ENCODE measurements at regions not wholly inside any gene's neighbourhood (a gene's known extent, or its start where the extent isn't known, plus 50 kb on each side); places are given as distances from the start of the nearest gene placed in this dataset.
A peak's percentile ranks its signal among the peaks of the same experiment; 100 is the strongest.

GRCh38 chr2:49621016-49621415 lies 466.7 kb upstream of the FSHR start:
- H3K36me3 Mint-ChIP-seq (ENCODE audit: low read depth): no peaks in the 10 kb centered on the region
- no peak overlapping the region for H3K4me3 Mint-ChIP-seq
- Histone ChIP-seq H2AFZ (no peak overlapping the region), H3K27me3 (ENCODE audit: insufficient read depth) (no peaks in the 10 kb centered on the region), H3K27ac (ENCODE audit: low read depth) (no peak overlapping the region), H3K9me2 (ENCODE audit: insufficient read depth) (no peaks in the 10 kb centered on the region), H4K20me1 (replicated peaks; ENCODE audit: insufficient read depth) (no peaks in the 10 kb centered on the region), H3K36me3 (ENCODE audit: insufficient read depth) (no peaks in the 10 kb centered on the region), H3K4me1 (ENCODE audit: insufficient read depth) (no peaks in the 10 kb centered on the region), H3F3A (replicated peaks; ENCODE audit: low read depth) (no peaks in the 10 kb centered on the region), H3K79me2 (replicated peaks; ENCODE audit: insufficient read depth) (no peaks in the 10 kb centered on the region), H3K4me2 (no peak overlapping the region), H3K4me3 (no peak overlapping the region)
- DNase-seq (ENCODE audit: low spot score): no peak
- H3K9me3 Mint-ChIP-seq: no peaks in the 10 kb centered on the region
- ATAC-seq: peak; percentile 42
- TF ChIP-seq CREB1 (CRISPR knock-in tag; IDR thresholded peaks at IDR 0.05; ENCODE audit: low read depth) (no peak), POLR2AphosphoS5 (IDR thresholded peaks at IDR 0.05; ENCODE audit: low read depth) (no peak), ZNF331 (CRISPR knock-in tag; IDR thresholded peaks at IDR 0.05; ENCODE audit: low read depth) (no peak), REST (IDR thresholded peaks at IDR 0.05; ENCODE audit: unreplicated experiment) (no peak), EZH2 (IDR thresholded peaks at IDR 0.05; ENCODE audit: low read depth, unreplicated experiment) (no peak), NANOG (IDR thresholded peaks at IDR 0.05; ENCODE audit: borderline replicate concordance) (no peak), ETS1 (IDR thresholded peaks at IDR 0.05) (no peak), JUNB (IDR thresholded peaks at IDR 0.05; ENCODE audit: unreplicated experiment) (no peak), ZNF114 (CRISPR knock-in tag; IDR thresholded peaks at IDR 0.05) (no peak), STAT1 (IDR thresholded peaks at IDR 0.05; ENCODE audit: unreplicated experiment) (no peak), EZH2phosphoT487 (IDR thresholded peaks at IDR 0.05; ENCODE audit: unreplicated experiment) (no peak)
- H3K4me1 Mint-ChIP-seq: peaks cover 4% of the 10 kb centered on the region; the same call in 2 of the 3 replicates
- no peak overlapping the region for H3K27ac Mint-ChIP-seq
- peaks cover 2% of the 10 kb centered on the region for H3K27me3 Mint-ChIP-seq (ENCODE audit: insufficient read depth, low read depth, poor library complexity)

- peak; percentile 46 to 58 for TF ChIP-seq CTCF (conservative IDR thresholded peaks at IDR 0.05; ENCODE audit: low read depth in 2 of 2)
- TF ChIP-seq ETS1 (IDR thresholded peaks at IDR 0.05): no peak
Measured at GRCh38 chr2:49619804-49620203, 465.5 kb upstream of the FSHR start.

More at GRCh38 chr2:49619804-49620203, 465.5 kb upstream of the FSHR start:
- Mint-ChIP-seq H3K4me3 (no peak overlapping the region), H3K4me1 (peaks cover 4% of the 10 kb centered on the region; the same call in 2 of the 3 replicates), H3K27ac (no peak overlapping the region), H3K36me3 (ENCODE audit: low read depth) (no peaks in the 10 kb centered on the region), H3K9me3 (no peaks in the 10 kb centered on the region), H3K27me3 (ENCODE audit: insufficient read depth, low read depth, poor library complexity) (no peaks in the 10 kb centered on the region)
- no peaks in the 10 kb centered on the region for H3K36me3 ChIP-seq (ENCODE audit: insufficient read depth)
- H3K27me3 ChIP-seq (ENCODE audit: insufficient read depth): no peaks in the 10 kb centered on the region
- no peaks in the 10 kb centered on the region for H4K20me1 ChIP-seq (replicated peaks; ENCODE audit: insufficient read depth)
- H3K27ac ChIP-seq (ENCODE audit: low read depth): no peak overlapping the region
- no peak overlapping the region for H3K4me2 ChIP-seq
- no peaks in the 10 kb centered on the region for H3K4me1 ChIP-seq (ENCODE audit: insufficient read depth)
- no peaks in the 10 kb centered on the region for H3K79me2 ChIP-seq (replicated peaks; ENCODE audit: insufficient read depth)
- H3K4me3 ChIP-seq: no peak overlapping the region
- ATAC-seq (peak; percentile 79), DNase-seq (ENCODE audit: low spot score) (peak; percentile 58)
- H3F3A ChIP-seq (replicated peaks; ENCODE audit: low read depth): no peaks in the 10 kb centered on the region
- no peaks in the 10 kb centered on the region for H3K9me2 ChIP-seq (ENCODE audit: insufficient read depth)
- no peak overlapping the region for H2AFZ ChIP-seq

Data from GM23338 (cell line).